ENCODE measurements at regions not wholly inside any gene's neighbourhood (a gene's known extent, or its start where the extent isn't known, plus 50 kb on each side); places are given as distances from the start of the nearest gene placed in this dataset.
A peak's percentile ranks its signal among the peaks of the same experiment; 100 is the strongest.

- H3K27me3 ChIP-seq (ENCODE audit: insufficient read depth, low read length, poor library complexity, severe bottlenecking) = no peaks in the 10 kb centered on the region
- H3F3A ChIP-seq (ENCODE audit: low read depth) = peaks cover 12% of the 10 kb centered on the region
- peak overlapping the region; percentile 27 for H3K9ac ChIP-seq (ENCODE audit: low read depth, low read length, poor library complexity, severe bottlenecking)
- H3K9me3 ChIP-seq (ENCODE audit: insufficient read depth, low read depth, low read length) = no peaks in the 10 kb centered on the region
- H2AFZ ChIP-seq (ENCODE audit: low read length) = peak overlapping the region; percentile 32; the same call in 1 of the 2 replicates
- H3K9me2 ChIP-seq (replicated peaks; ENCODE audit: low read depth, low read length) = no peaks in the 10 kb centered on the region
- H3K36me3 ChIP-seq (ENCODE audit: insufficient read depth, low read length) = no peaks in the 10 kb centered on the region
- peak overlapping the region; percentile 55 for H3K4me3 ChIP-seq (ENCODE audit: low read length, poor library complexity, severe bottlenecking)
- peaks cover 26% of the 10 kb centered on the region for H3K4me1 ChIP-seq (ENCODE audit: insufficient read depth, low read length, poor library complexity, severe bottlenecking)
- H3K4me2 ChIP-seq (ENCODE audit: low read depth, low read length, poor library complexity, severe bottlenecking) = peak overlapping the region; percentile 80
- H3K79me2 ChIP-seq (ENCODE audit: insufficient read depth, low read length) = no peaks in the 10 kb centered on the region
- H4K20me1 ChIP-seq (ENCODE audit: insufficient read depth, low read length, poor library complexity, severe bottlenecking) = no peaks in the 10 kb centered on the region
- TF ChIP-seq EZH2phosphoT487 (IDR thresholded peaks at IDR 0.05; ENCODE audit: borderline replicate concordance) = no peak
- TF ChIP-seq CTCF (conservative IDR thresholded peaks at IDR 0.05; ENCODE audit: low read length) = no peak
Observed at GRCh38 chr11:88414981-88415413, 77.5 kb upstream of the CTSC start.

- H3K36me3 ChIP-seq (ENCODE audit: insufficient read depth, low read length) = no peaks in the 10 kb centered on the region
- TF ChIP-seq CTCF (conservative IDR thresholded peaks at IDR 0.05; ENCODE audit: low read length) (no peak), EZH2phosphoT487 (IDR thresholded peaks at IDR 0.05; ENCODE audit: borderline replicate concordance) (no peak)
- H3K4me2 ChIP-seq (ENCODE audit: low read depth, low read length, poor library complexity, severe bottlenecking) = peak overlapping the region; percentile 80
- H4K20me1 ChIP-seq (ENCODE audit: insufficient read depth, low read length, poor library complexity, severe bottlenecking) = no peaks in the 10 kb centered on the region
- H3K4me1 ChIP-seq (ENCODE audit: insufficient read depth, low read length, poor library complexity, severe bottlenecking) = peaks cover 26% of the 10 kb centered on the region
- H3K9me2 ChIP-seq (replicated peaks; ENCODE audit: low read depth, low read length) = no peaks in the 10 kb centered on the region
- no peaks in the 10 kb centered on the region for H3K9me3 ChIP-seq (ENCODE audit: insufficient read depth, low read depth, low read length)
- no peaks in the 10 kb centered on the region for H3K79me2 ChIP-seq (ENCODE audit: insufficient read depth, low read length)
- no peaks in the 10 kb centered on the region for H3K27me3 ChIP-seq (ENCODE audit: insufficient read depth, low read length, poor library complexity, severe bottlenecking)
- peak overlapping the region; percentile 38; the same call in 1 of the 2 replicates for H2AFZ ChIP-seq (ENCODE audit: low read length)
- peaks cover 12% of the 10 kb centered on the region for H3F3A ChIP-seq (ENCODE audit: low read depth)
- H3K9ac ChIP-seq (ENCODE audit: low read depth, low read length, poor library complexity, severe bottlenecking) = peak overlapping the region; percentile 27
- peak overlapping the region; percentile 55 for H3K4me3 ChIP-seq (ENCODE audit: low read length, poor library complexity, severe bottlenecking)
Observed at GRCh38 chr11:88414385-88414861, 76.9 kb upstream of the CTSC start.

- no peak overlapping the region for H3K4me3 ChIP-seq (ENCODE audit: low read length, poor library complexity, severe bottlenecking)
- H3K4me1 ChIP-seq (ENCODE audit: insufficient read depth, low read length, poor library complexity, severe bottlenecking) = peaks cover 26% of the 10 kb centered on the region
- H3K9ac ChIP-seq (ENCODE audit: low read depth, low read length, poor library complexity, severe bottlenecking) = no peak overlapping the region
- peaks cover 12% of the 10 kb centered on the region for H3F3A ChIP-seq (ENCODE audit: low read depth)
- no peaks in the 10 kb centered on the region for H3K9me2 ChIP-seq (replicated peaks; ENCODE audit: low read depth, low read length)
- no peaks in the 10 kb centered on the region for H3K79me2 ChIP-seq (ENCODE audit: insufficient read depth, low read length)
- no peaks in the 10 kb centered on the region for H3K27me3 ChIP-seq (ENCODE audit: insufficient read depth, low read length, poor library complexity, severe bottlenecking)
- H3K36me3 ChIP-seq (ENCODE audit: insufficient read depth, low read length) = no peaks in the 10 kb centered on the region
- no peak for TF ChIP-seq EZH2phosphoT487 (IDR thresholded peaks at IDR 0.05; ENCODE audit: borderline replicate concordance)
- TF ChIP-seq CTCF (conservative IDR thresholded peaks at IDR 0.05; ENCODE audit: low read length) = no peak
- no peak overlapping the region for H2AFZ ChIP-seq (ENCODE audit: low read length)
- H3K4me2 ChIP-seq (ENCODE audit: low read depth, low read length, poor library complexity, severe bottlenecking) = no peak overlapping the region
- H3K9me3 ChIP-seq (ENCODE audit: insufficient read depth, low read depth, low read length) = no peaks in the 10 kb centered on the region
- no peaks in the 10 kb centered on the region for H4K20me1 ChIP-seq (ENCODE audit: insufficient read depth, low read length, poor library complexity, severe bottlenecking)
Observed at GRCh38 chr11:88411265-88411664, 73.7 kb upstream of the CTSC start.

Data from Loucy (cell line).